GM18517 (cell line): ENCODE measurements at regions not wholly inside any gene's neighbourhood (a gene's known extent, or its start where the extent isn't known, plus 50 kb on each side); places are given as distances from the start of the nearest gene placed in this dataset.
"Not testable (repeated sequence)": the region's sequence is repeated elsewhere in the genome, so short reads cannot be mapped to it uniquely, and the experiment has no call there.

Experiments used
- ATAC-seq: cut with Tn5 transposase; IDR thresholded peaks from one replicate; pipeline ENCODE4 v1.9.1; 2021; ENCODE audit warnings: mild to moderate bottlenecking, moderate library complexity; ENCODE audit not compliant: unreplicated experiment

- ATAC-seq: no peak
Observed at GRCh38 chr10:89946106-89946505, 244.7 kb downstream of the KIF20B start.

GRCh38 chr10:89949496-89949895, 248.1 kb downstream of the KIF20B start:
- no peak for ATAC-seq

- no peak for ATAC-seq
Observed at GRCh38 chr10:89952325-89952724, 250.9 kb downstream of the KIF20B start.

DNA sequence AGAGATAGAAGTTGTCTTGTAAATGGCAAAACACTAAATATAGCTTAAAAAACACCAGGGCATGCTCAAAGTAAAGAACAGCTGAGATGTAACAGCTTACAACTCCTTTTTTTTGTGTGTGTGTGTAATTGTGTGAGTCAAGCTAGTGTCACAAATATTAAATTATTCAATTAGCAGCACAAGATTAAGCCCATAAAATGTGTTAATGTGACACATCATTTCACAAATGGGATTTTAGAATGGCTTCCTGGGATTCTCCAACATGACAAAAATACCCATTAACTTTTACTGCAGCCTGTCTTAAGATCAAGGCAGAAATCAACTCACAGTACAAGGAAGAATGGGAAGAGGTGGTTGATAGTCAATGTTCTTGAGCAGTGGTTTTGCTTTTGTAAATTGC, 251.4 kb downstream of the KIF20B start:
- ATAC-seq: no peak

DNA sequence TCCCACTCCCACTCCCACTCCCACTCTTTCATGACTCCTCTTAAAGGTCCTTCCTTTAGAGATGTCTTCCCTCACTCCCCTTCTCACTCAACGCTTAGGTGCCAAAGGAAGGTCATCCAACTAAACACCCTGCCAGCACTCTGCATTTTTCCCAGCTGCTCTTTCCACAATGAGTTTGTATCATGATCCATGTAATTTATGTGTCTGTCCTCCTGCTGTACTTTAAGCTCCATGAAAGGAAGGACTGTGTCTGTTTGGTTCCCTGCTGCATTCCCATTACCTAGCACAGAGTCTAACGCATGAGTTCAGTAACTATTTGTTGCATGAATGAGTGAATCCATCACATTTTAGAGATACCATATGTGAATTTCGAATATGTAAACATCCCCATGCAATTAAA, 252.7 kb downstream of the KIF20B start:
- no peak for ATAC-seq

- no peak for ATAC-seq
Observed at GRCh38 chr10:89954787-89955566, 253.6 kb downstream of the KIF20B start.

GRCh38 chr10:89959433-89960110, 258.2 kb downstream of the KIF20B start:
- peak; percentile 75 for ATAC-seq

GRCh38 chr10:89963451-89964102, 262.2 kb downstream of the KIF20B start:
- ATAC-seq: no peak

DNA sequence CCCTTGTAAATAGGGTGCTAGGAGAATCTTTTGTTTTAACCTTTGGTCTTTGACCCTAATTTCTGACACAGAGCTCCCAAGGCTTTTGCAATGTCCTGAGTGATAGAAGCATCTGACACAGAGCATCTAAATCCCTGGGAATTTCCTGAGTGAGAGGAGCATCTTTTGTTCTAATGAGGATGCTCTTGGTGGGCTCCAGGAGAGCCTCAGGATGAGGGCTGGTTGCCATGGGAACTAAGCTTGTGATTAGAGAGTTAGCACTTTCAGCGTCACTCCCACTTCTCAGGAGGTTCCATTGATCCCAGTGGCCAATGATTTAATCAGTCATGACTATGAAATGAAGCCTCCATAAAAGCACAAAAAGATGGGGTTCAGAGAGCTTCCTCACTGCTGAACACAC, 264.8 kb downstream of the KIF20B start:
- ATAC-seq: no peak

DNA sequence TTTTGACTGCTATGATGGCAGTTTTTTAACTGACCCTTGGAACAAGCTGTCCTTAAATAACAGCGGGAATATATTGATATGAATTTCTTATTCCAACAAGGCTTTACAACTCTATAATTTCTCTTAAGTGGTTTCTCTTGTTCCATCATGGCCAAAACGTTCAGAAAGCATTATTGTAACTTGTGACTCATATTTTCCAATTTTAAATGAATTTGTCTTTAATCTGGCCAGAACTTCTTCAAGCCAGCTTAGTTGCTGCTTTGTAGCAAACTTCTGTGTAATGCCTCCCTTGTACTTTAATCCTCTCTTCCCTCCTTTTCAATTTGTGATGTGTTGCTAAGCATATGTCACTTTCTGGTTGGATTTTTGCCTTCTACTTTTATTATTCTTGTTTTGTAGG, 271.9 kb downstream of the KIF20B start:
- no peak for ATAC-seq

DNA sequence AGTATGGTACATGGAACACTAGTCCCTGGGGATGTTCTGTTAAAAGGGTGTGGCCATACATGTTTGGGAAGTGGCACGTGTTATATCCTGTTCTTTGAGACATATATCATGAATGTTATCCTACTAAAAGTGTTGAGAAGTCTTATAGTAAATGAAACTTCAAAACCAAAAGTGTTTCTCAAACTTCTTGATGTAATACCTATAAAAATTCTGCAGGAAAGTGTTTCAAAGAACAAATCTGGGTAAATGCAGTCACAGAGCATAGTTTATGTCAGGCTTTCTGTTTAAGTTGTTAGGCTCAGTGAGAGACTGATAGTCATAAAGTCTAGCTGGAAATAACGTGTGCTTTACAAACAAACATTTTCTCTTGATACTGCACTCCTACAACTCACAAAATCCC, 273.7 kb downstream of the KIF20B start:
- ATAC-seq: no peak

- no peak for ATAC-seq
Observed at GRCh38 chr10:89975771-89976170, 274.4 kb downstream of the KIF20B start.

- no peak for ATAC-seq
Observed at GRCh38 chr10:89978081-89978480, 276.7 kb downstream of the KIF20B start.

DNA sequence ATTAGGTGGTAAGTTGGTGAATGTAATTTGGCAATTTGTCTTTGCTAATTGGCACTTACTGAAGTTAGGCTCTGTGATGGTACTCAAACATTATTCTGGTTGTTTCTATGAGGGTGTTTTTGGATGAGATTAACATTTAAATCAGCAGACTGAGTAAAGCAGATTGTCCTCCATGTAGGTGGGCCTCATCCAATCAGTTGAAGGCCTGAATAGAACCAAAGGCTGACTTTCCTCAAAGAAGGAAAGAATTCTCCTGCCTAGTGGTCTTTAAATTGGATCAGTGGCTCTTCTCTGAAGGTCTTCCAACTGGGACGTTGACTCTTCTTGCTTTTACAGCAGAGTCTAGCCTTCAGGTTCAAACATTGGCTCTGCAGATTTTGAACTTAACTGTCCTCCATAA, 278.3 kb downstream of the KIF20B start:
- ATAC-seq: no peak

DNA sequence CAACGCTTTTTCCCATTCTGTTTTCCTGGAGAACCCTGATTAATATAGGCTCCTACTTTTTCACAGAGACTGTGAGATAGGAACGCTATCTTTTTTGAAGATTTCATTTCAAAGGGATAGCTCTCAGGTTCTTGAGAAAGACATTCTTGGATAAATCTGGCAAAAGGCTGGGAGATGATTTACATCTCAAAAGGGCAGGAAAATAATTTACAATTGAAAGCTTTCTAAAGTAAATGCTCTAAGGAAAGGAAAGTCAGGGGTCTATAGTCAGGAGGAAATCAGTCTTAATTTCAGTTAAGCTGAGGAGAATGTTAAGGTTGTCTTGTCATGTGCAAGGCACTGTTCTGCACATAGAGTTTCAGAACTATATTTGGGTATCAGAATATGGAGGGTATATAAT, 278.8 kb downstream of the KIF20B start:
- ATAC-seq: no peak

DNA sequence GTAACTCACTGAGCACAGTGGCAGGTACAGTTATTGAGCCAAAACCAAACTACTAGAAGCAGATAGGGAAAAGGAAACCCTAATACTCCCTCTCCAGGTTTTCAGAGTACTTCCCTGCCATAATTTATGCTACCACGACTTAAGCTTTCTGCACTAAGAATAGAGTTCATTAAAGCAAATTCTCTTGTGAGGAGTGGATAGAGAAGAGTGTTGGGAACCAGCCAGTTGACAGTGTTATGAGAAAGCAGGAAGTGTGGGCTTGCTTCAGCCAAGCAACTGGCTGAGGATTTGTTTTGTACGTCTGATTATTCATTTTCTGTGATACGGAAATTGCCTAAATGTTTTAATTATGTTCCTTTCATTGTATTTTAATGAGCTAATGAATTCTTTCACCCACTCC, 280.5 kb downstream of the KIF20B start:
- no peak for ATAC-seq

GRCh38 chr10:89985446-89985845, 284.1 kb downstream of the KIF20B start:
- ATAC-seq: no peak

- not testable (repeated sequence) for ATAC-seq
Observed at GRCh38 chr10:89988361-89988760, 287.0 kb downstream of the KIF20B start.

DNA sequence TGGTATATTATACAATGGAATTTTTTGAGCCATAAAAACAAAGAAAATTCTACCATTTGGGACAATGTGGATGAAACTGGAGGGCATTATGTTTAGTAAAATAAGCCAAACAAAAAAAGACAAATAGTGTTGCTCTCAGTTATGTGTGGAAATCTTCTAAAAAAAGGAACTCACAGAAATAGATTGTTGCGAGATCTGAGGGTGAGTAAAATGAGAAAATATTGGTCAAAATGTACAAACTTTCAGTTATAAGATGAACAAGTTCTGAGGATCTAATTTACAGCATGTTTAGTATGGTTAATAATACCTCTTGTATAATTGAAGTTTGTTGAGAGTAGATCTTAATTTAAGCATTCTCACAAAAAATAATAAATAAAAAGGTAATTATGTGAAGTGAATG, 291.2 kb downstream of the KIF20B start:
- no peak for ATAC-seq

DNA sequence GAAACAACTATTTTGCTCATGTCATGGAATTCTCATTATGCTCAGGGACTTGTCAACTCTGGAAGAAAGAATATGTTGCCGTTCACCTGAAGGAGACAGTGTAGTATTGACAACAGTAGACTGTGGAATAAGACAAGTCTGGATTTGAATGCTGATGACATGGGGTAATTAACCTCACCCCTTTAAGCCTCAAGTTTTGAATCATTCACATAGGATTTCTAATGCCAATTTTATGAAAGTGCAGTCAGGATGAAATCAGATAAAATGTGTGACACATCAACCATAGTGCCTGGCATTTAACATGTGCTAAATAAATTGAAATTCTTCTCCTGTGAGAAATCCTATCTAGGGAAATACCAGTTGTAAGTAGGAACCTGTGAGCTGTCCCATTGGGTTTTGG, 305.8 kb downstream of the KIF20B start:
- ATAC-seq: no peak

GRCh38 chr10:90011281-90011680, 309.9 kb downstream of the KIF20B start:
- ATAC-seq: not testable (repeated sequence)

GRCh38 chr10:90018819-90019218, 317.4 kb downstream of the KIF20B start:
- ATAC-seq: no peak
